H1 (cell line): ENCODE measurements at regions not wholly inside any gene's neighbourhood (a gene's known extent, or its start where the extent isn't known, plus 50 kb on each side); places are given as distances from the start of the nearest gene placed in this dataset.
A peak's percentile ranks its signal among the peaks of the same experiment; 100 is the strongest.

Experiments
- CTCF ChIA-PET: fragments of 300-600 bp; sonication (Branson Sonifier 250); formaldehyde crosslinking; loops from one replicate; lab custom pipeline; 2021; ENCODE audit not compliant: partially characterized antibody; lab: Charles Lee
- POLR2A ChIA-PET: fragments of 300-600 bp; sonication (Branson Sonifier 250); formaldehyde crosslinking; loops from one replicate; lab custom pipeline; 2021; ENCODE audit warnings: inconsistent platforms; ENCODE audit not compliant: partially characterized antibody; lab: Charles Lee
- DNase-seq, 2 experiments: peaks; one replicate each; pipeline versions ENCODE4 v3.0.0 to v3.0.0-alpha.2; 2010 to 2022; ENCODE audit warnings: low spot score in 2 of 2, low read depth in 1 of 2, mixed read lengths in 1 of 2
- FAIRE-seq: peaks from 2 replicates; lab custom pipeline; 2011; peaks lifted over from hg19 to GRCh38; lab: Jason Lieb, UNC
- H2AFZ ChIP-seq: 2 replicates; pipeline ENCODE4 v1.8.1; 2012; ENCODE audit warnings: low read length, inconsistent platforms
- H2AK5ac ChIP-seq: 2 replicates; pipeline ENCODE4 v1.6.1; 2013; ENCODE audit warnings: low read depth, low read length
- H2BK120ac ChIP-seq: replicated peaks from 2 replicates; pipeline ENCODE3; 2013; ENCODE audit warnings: low read depth, low read length, inconsistent platforms
- H2BK12ac ChIP-seq: 2 replicates; pipeline ENCODE4 v1.6.1; 2013; ENCODE audit warnings: low read depth, low read length
- H2BK15ac ChIP-seq: 2 replicates; pipeline ENCODE4 v1.6.1; 2013; ENCODE audit warnings: low read length
- H2BK20ac ChIP-seq: 2 replicates; pipeline ENCODE4 v1.6.1; 2013; ENCODE audit warnings: low read length
- H2BK5ac ChIP-seq: 2 replicates; pipeline ENCODE4 v1.6.1; 2013; ENCODE audit warnings: low read depth, low read length
- H3K14ac ChIP-seq: 2 replicates; pipeline ENCODE4 v1.6.1; 2013; ENCODE audit warnings: inconsistent platforms; ENCODE audit not compliant: insufficient read length
- H3K18ac ChIP-seq: 2 replicates; pipeline ENCODE4 v1.6.1; 2013; ENCODE audit warnings: low read length; ENCODE audit errors: extremely low read depth
- H3K23ac ChIP-seq: 2 replicates; pipeline ENCODE4 v1.6.1; 2013; ENCODE audit warnings: inconsistent platforms; ENCODE audit not compliant: insufficient read length
- H3K23me2 ChIP-seq: 2 replicates; pipeline ENCODE4 v1.6.1; 2013; ENCODE audit warnings: low read depth, low read length
- H3K27ac ChIP-seq: 2 replicates; pipeline ENCODE4 v1.6.1; 2011; ENCODE audit warnings: low read depth, low read length, inconsistent platforms
- H3K27me3 ChIP-seq, 4 experiments: replicated peaks in 1 of 4; 1 replicate in 1 of 4; 2 replicates in 3 of 4; pipeline versions ENCODE4 v1.6.1 to v1.8.1; 2011 to 2013; ENCODE audit warnings: low read length in 3 of 4, mild to moderate bottlenecking in 3 of 4, inconsistent platforms in 2 of 4, mixed read lengths in 2 of 4, moderate library complexity in 1 of 4; ENCODE audit not compliant: control insufficient read depth in 3 of 4, insufficient read depth in 3 of 4; ENCODE audit errors: extremely low read depth in 1 of 4
- H3K36me3 ChIP-seq, 4 experiments: 2 replicates each; pipeline versions ENCODE4 v1.6.1 to v1.8.1; 2011 to 2013; ENCODE audit warnings: mild to moderate bottlenecking in 4 of 4, low read length in 3 of 4, moderate library complexity in 2 of 4, control low read depth in 1 of 4, inconsistent platforms in 1 of 4; ENCODE audit not compliant: insufficient read depth in 4 of 4, control insufficient read depth in 2 of 4
- H3K4ac ChIP-seq: replicated peaks from 2 replicates; pipeline ENCODE3; 2013; ENCODE audit warnings: low read length, low read depth, mixed read lengths, inconsistent platforms; ENCODE audit not compliant: insufficient read length
- H3K4me1 ChIP-seq, 4 experiments: replicated peaks in 1 of 4; 1 replicate in 1 of 4; 2 replicates in 3 of 4; pipeline versions ENCODE4 v1.6.1 to v1.8.1; 2011 to 2013; ENCODE audit warnings: low read length in 3 of 4, inconsistent platforms in 2 of 4, mixed read lengths in 1 of 4; ENCODE audit not compliant: insufficient read depth in 4 of 4, control insufficient read depth in 3 of 4
- H3K4me2 ChIP-seq, 2 experiments: 2 replicates each; pipeline versions ENCODE4 v1.6.1 to v1.8.1; 2011 to 2013; ENCODE audit warnings: low read depth in 2 of 2, low read length in 2 of 2, control low read depth in 1 of 2, inconsistent platforms in 1 of 2, mild to moderate bottlenecking in 1 of 2; ENCODE audit not compliant: insufficient read depth in 1 of 2
- H3K4me3 ChIP-seq, 4 experiments: fragments of 200-600, 300-600 bp in 1 of 4; sonication (generic), shearing (Covaris generic), sonication (Bioruptor Twin) in 1 of 4; 2 replicates each; pipeline versions ENCODE4 v1.5.1 to v1.8.1; 2011 to 2016; ENCODE audit warnings: low read length in 4 of 4, low read depth in 3 of 4, control low read depth in 2 of 4, inconsistent platforms in 2 of 4, mild to moderate bottlenecking in 2 of 4, mixed read lengths in 1 of 4, moderate library complexity in 1 of 4; ENCODE audit not compliant: insufficient read depth in 2 of 4; ENCODE audit errors: extremely low read depth in 1 of 4
- H3K56ac ChIP-seq: replicated peaks from 2 replicates; pipeline ENCODE3; 2013; ENCODE audit warnings: low read depth, mild to moderate bottlenecking, mixed read lengths, low read length, inconsistent platforms; ENCODE audit not compliant: insufficient read length
- H3K79me1 ChIP-seq: 2 replicates; pipeline ENCODE4 v1.6.1; 2013; ENCODE audit warnings: low read depth, low read length, control low read depth
- H3K79me2 ChIP-seq, 2 experiments: 2 replicates each; pipeline versions ENCODE4 v1.6.1 to v1.8.1; 2012 to 2013; ENCODE audit warnings: low read length in 2 of 2, mild to moderate bottlenecking in 2 of 2, inconsistent platforms in 1 of 2; ENCODE audit not compliant: insufficient read depth in 2 of 2, control insufficient read depth in 1 of 2
- H3K9ac ChIP-seq, 4 experiments: replicated peaks in 1 of 4; 1 replicate in 1 of 4; 2 replicates in 3 of 4; pipeline versions ENCODE4 v1.6.1 to v1.8.1; 2011 to 2013; ENCODE audit warnings: low read depth in 3 of 4, low read length in 3 of 4, control low read depth in 2 of 4, mild to moderate bottlenecking in 2 of 4, moderate library complexity in 2 of 4, inconsistent platforms in 1 of 4; ENCODE audit errors: extremely low read depth in 1 of 4
- H3K9me3 ChIP-seq, 2 experiments: 2 replicates each; pipeline versions ENCODE4 v1.6.1 to v1.8.1; 2012 to 2013; ENCODE audit warnings: mild to moderate bottlenecking in 2 of 2, moderate library complexity in 2 of 2, control low read depth in 1 of 2, inconsistent platforms in 1 of 2, low read depth in 1 of 2, low read length in 1 of 2, mixed read lengths in 1 of 2; ENCODE audit not compliant: insufficient read depth in 2 of 2
- H4K20me1 ChIP-seq, 2 experiments: replicated peaks in 1 of 2; 2 replicates each; pipeline versions ENCODE3 to v1.8.1; 2011 to 2013; ENCODE audit warnings: inconsistent platforms in 2 of 2, low read length in 2 of 2, mild to moderate bottlenecking in 1 of 2; ENCODE audit not compliant: insufficient read depth in 2 of 2, control insufficient read depth in 1 of 2
- H4K5ac ChIP-seq: 2 replicates; pipeline ENCODE4 v1.6.1; 2013; ENCODE audit warnings: low read length, low read depth, mixed read lengths, inconsistent platforms; ENCODE audit not compliant: insufficient read length
- H4K8ac ChIP-seq: 2 replicates; pipeline ENCODE4 v1.8.0; 2013; ENCODE audit warnings: mild to moderate bottlenecking, moderate library complexity, low read length, inconsistent platforms; ENCODE audit not compliant: insufficient read depth; ENCODE audit errors: extremely low read depth
- H4K91ac ChIP-seq: replicated peaks from 2 replicates; pipeline ENCODE3; 2013; ENCODE audit warnings: low read length, mixed read lengths, inconsistent platforms; ENCODE audit not compliant: insufficient read length
- BCL11A ChIP-seq, 2 experiments: IDR thresholded peaks; one replicate each; pipeline ENCODE4 v1.6.1; 2011; ENCODE audit warnings: low read depth in 2 of 2, low read length in 2 of 2, mild to moderate bottlenecking in 2 of 2
- CEBPB ChIP-seq: IDR thresholded peaks from 2 replicates; pipeline ENCODE4 v1.6.1; 2012; ENCODE audit warnings: low read depth, low read length
- CREB1 ChIP-seq: IDR thresholded peaks from 2 replicates; pipeline ENCODE4 v1.6.1; 2012; ENCODE audit warnings: inconsistent platforms
- CTBP2 ChIP-seq: IDR thresholded peaks from 2 replicates; pipeline ENCODE4 v1.7.0; 2011; ENCODE audit warnings: borderline replicate concordance, mild to moderate bottlenecking, moderate library complexity, mixed read lengths, low read length; ENCODE audit not compliant: insufficient read depth, insufficient read length
- EP300 ChIP-seq, 2 experiments: IDR thresholded peaks; 1 replicate in 1 of 2; 2 replicates in 1 of 2; pipeline ENCODE4 v1.6.1; 2011 to 2012; ENCODE audit warnings: low read depth in 2 of 2, low read length in 2 of 2, mild to moderate bottlenecking in 2 of 2, borderline replicate concordance in 1 of 2, inconsistent platforms in 1 of 2, moderate library complexity in 1 of 2
- EZH2 ChIP-seq: fragments of 200-600 bp; sonication (generic); IDR thresholded peaks from 2 replicates; pipeline ENCODE4 v1.7.1; 2012; ENCODE audit warnings: low read depth, mild to moderate bottlenecking, moderate library complexity, low read length, inconsistent platforms; ENCODE audit not compliant: severe bottlenecking
- HDAC6 ChIP-seq: IDR thresholded peaks from one replicate; pipeline ENCODE4 v1.7.1; 2012; ENCODE audit warnings: low read depth, mild to moderate bottlenecking, inconsistent platforms, low read length, moderate library complexity
- KDM5A ChIP-seq: fragments of 200-600 bp; IDR thresholded peaks from 2 replicates; pipeline ENCODE4 v1.7.1; 2012; ENCODE audit warnings: mild to moderate bottlenecking, low read length, inconsistent platforms, mixed read lengths
- RAD21 ChIP-seq, 2 experiments: IDR thresholded peaks in 1 of 2; conservative IDR thresholded peaks in 1 of 2; 2 replicates each; pipeline ENCODE4 v1.6.1; 2011; ENCODE audit warnings: low read depth in 2 of 2, low read length in 2 of 2, improper control_type of control experiment in 1 of 2, inconsistent platforms in 1 of 2, mild to moderate bottlenecking in 1 of 2, moderate library complexity in 1 of 2
- RXRA ChIP-seq: IDR thresholded peaks from 2 replicates; pipeline ENCODE4 v1.6.1; 2011; ENCODE audit warnings: low read depth, mild to moderate bottlenecking, low read length, moderate library complexity; ENCODE audit not compliant: insufficient read depth
- SAP30 ChIP-seq: fragments of 300-600 bp; sonication (generic); IDR thresholded peaks from 2 replicates; pipeline ENCODE4 v1.7.1; 2012; ENCODE audit warnings: low read length, moderate library complexity, mild to moderate bottlenecking, inconsistent platforms; ENCODE audit not compliant: insufficient read depth, insufficient replicate concordance
- SP1 ChIP-seq: IDR thresholded peaks from 2 replicates; pipeline ENCODE4 v1.6.1; 2011; ENCODE audit warnings: low read depth, low read length
- TBP ChIP-seq: IDR thresholded peaks from 2 replicates; pipeline ENCODE4 v1.6.1; 2011; ENCODE audit warnings: low read depth, low read length, improper control_type of control experiment
- YY1 ChIP-seq: IDR thresholded peaks from 2 replicates; pipeline ENCODE4 v1.6.1; 2011; ENCODE audit warnings: low read depth, mild to moderate bottlenecking, low read length
- ZNF274 ChIP-seq: IDR thresholded peaks from 2 replicates; pipeline ENCODE4 v1.7.0; 2012; ENCODE audit warnings: low read length, borderline replicate concordance; ENCODE audit errors: extremely low read depth
- WGBS, 2 experiments: shearing (Covaris generic) in 1 of 2; methylation state at CpG; one replicate each; pipeline versions ENCODE4 v1.1.6 to v1.1.7; 2013 to 2015; ENCODE audit warnings: low lambda C conversion rate in 2 of 2, mixed read lengths in 2 of 2, inconsistent platforms in 1 of 2, low coverage in 1 of 2, missing lambda C conversion rate in 1 of 2; ENCODE audit not compliant: insufficient replicate concordance in 2 of 2, insufficient coverage in 1 of 2, insufficient read length in 1 of 2; ENCODE audit errors: extremely low coverage in 1 of 2, missing lambda C conversion rate in 1 of 2; 5-methylcytosine and 5-hydroxymethylcytosine counted together

DNA sequence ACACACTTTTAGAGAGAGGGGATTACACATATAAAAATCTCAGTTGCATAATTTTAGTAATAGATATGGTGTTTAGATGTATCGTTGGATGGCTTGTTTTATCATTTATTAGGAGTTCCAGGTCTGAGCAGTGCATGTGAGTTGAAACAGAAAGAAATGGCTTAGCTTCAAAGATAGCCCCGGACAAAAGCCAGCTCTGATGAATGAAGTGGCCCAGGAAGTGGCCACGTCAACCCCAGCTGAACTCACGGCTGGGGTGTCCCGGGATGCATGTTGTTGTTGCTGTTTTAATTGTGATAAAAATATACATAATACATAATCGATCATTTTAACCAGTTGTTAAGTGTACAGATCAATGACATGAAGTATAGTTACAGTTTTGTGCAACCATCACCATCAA is 1513.6 kb downstream of the BRD1 start:
- Histone ChIP-seq H2BK15ac (no peak overlapping the region), H3K27ac (no peak overlapping the region), H3K9ac (no peak overlapping the region), H2AK5ac (no peak overlapping the region), H4K8ac (no peak overlapping the region), H4K91ac (no peak overlapping the region), H2BK12ac (no peak overlapping the region), H3K79me2 (no peaks in the 10 kb centered on the region), H3K18ac (no peak overlapping the region), H3K36me3 (no peaks in the 10 kb centered on the region), H4K5ac (no peak overlapping the region), H2BK20ac (no peak overlapping the region), H3K27me3 (no peaks in the 10 kb centered on the region), H4K20me1 (no peaks in the 10 kb centered on the region), H3K4me3 (no peak overlapping the region), H3K79me1 (no peaks in the 10 kb centered on the region), H3K23ac (no peak overlapping the region), H3K14ac (no peak overlapping the region), H3K4ac (no peak overlapping the region), H3K23me2 (no peaks in the 10 kb centered on the region), H3K9me3 (no peaks in the 10 kb centered on the region; a peak in 1 of 4 replicates), H2BK120ac (no peak overlapping the region), H3K56ac (no peak overlapping the region), H3K4me2 (0 out of 4 replicates have a peak overlapping the region, but pooled peaks of 1 of the 2 experiments have one; percentile 39), H2BK5ac (no peak overlapping the region), H3K4me1 (peaks cover 0 to 3% (median 0%) of the 10 kb centered on the region in 4 experiments; a peak in 2 of 7 replicates), H2AFZ (no peak overlapping the region)
- 82% methylated on average over 6 of the region's 6 CpGs; no CpG with 5 or more reads in 1 of the 2 experiments for WGBS, 2 experiments
- DNase-seq (no peak), FAIRE-seq (no peak)
- CTCF ChIA-PET = no interaction called here
- POLR2A ChIA-PET = interaction anchor here (0.6 kb wide), 1 partner anchor 107 kb away, joined by 3 read pairs; no protein-coding TSS in a partner anchor
- TF ChIP-seq SP1 (no peak), EZH2 (no peak), CREB1 (no peak), ZNF274 (no peak), KDM5A (no peak), RXRA (no peak), TBP (no peak), YY1 (no peak), BCL11A (IDR thresholded peaks at IDR 0.05; ENCODE audit: low read depth in 2 of 2, low read length in 2 of 2) (no peak), HDAC6 (no peak), RAD21 (IDR thresholded peaks at IDR 0.05 in 1 of 2, conservative IDR thresholded peaks at IDR 0.05 in 1 of 2; ENCODE audit: low read depth in 2 of 2, low read length in 2 of 2) (no peak), CEBPB (no peak), SAP30 (no peak), CTBP2 (no peak), EP300 (IDR thresholded peaks at IDR 0.05; ENCODE audit: borderline replicate concordance in 1 of 2, low read depth in 2 of 2, low read length in 2 of 2) (no peak)
